Panc1 (cell line): ENCODE measurements at regions not wholly inside any gene's neighbourhood (a gene's known extent, or its start where the extent isn't known, plus 50 kb on each side); places are given as distances from the start of the nearest gene placed in this dataset.

ENCODE experiments used
- SIN3A ChIP-seq: IDR thresholded peaks from 2 replicates; pipeline ENCODE4 v1.6.1; 2012; ENCODE audit warnings: low read depth, mild to moderate bottlenecking, low read length, moderate library complexity, borderline replicate concordance; ENCODE audit not compliant: insufficient read depth
- TF ChIP-seq, protein P1 (sequence below): fragments of 450-650 bp; IDR thresholded peaks from 2 replicates; pipeline ENCODE4 v1.5.1; 2017; ENCODE audit warnings: mild to moderate bottlenecking
- TF ChIP-seq, protein P2 (sequence below), 2 experiments: IDR thresholded peaks; 2 replicates each; pipeline ENCODE4 v1.6.1; 2011 to 2012; ENCODE audit warnings: low read depth in 2 of 2, control low read depth in 1 of 2, low read length in 1 of 2, mild to moderate bottlenecking in 1 of 2, moderate library complexity in 1 of 2; ENCODE audit not compliant: insufficient read depth in 1 of 2

DNA sequence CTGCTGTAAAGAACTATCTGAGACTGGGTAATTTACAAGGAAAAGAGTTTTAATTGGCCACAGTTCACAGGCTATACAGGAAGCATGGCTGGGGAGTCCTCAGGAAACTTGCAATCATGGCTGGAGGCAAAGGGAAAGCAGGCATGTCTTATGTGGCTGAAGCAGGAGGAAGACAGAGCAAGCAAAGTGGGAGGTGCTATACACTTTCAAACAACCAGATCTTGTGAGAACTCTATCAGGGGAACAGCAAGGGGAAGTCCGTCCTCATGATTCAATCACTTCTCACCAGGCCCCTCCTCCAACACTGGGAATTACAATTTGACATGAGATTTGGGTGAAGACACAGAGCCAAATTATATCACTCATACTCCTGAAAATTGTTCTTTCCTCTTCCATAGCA lies 109.5 kb upstream of the PKP2 start:
- TF ChIP-seq, protein P1, sequence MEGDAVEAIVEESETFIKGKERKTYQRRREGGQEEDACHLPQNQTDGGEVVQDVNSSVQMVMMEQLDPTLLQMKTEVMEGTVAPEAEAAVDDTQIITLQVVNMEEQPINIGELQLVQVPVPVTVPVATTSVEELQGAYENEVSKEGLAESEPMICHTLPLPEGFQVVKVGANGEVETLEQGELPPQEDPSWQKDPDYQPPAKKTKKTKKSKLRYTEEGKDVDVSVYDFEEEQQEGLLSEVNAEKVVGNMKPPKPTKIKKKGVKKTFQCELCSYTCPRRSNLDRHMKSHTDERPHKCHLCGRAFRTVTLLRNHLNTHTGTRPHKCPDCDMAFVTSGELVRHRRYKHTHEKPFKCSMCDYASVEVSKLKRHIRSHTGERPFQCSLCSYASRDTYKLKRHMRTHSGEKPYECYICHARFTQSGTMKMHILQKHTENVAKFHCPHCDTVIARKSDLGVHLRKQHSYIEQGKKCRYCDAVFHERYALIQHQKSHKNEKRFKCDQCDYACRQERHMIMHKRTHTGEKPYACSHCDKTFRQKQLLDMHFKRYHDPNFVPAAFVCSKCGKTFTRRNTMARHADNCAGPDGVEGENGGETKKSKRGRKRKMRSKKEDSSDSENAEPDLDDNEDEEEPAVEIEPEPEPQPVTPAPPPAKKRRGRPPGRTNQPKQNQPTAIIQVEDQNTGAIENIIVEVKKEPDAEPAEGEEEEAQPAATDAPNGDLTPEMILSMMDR: no peak
- TF ChIP-seq, protein P2, sequence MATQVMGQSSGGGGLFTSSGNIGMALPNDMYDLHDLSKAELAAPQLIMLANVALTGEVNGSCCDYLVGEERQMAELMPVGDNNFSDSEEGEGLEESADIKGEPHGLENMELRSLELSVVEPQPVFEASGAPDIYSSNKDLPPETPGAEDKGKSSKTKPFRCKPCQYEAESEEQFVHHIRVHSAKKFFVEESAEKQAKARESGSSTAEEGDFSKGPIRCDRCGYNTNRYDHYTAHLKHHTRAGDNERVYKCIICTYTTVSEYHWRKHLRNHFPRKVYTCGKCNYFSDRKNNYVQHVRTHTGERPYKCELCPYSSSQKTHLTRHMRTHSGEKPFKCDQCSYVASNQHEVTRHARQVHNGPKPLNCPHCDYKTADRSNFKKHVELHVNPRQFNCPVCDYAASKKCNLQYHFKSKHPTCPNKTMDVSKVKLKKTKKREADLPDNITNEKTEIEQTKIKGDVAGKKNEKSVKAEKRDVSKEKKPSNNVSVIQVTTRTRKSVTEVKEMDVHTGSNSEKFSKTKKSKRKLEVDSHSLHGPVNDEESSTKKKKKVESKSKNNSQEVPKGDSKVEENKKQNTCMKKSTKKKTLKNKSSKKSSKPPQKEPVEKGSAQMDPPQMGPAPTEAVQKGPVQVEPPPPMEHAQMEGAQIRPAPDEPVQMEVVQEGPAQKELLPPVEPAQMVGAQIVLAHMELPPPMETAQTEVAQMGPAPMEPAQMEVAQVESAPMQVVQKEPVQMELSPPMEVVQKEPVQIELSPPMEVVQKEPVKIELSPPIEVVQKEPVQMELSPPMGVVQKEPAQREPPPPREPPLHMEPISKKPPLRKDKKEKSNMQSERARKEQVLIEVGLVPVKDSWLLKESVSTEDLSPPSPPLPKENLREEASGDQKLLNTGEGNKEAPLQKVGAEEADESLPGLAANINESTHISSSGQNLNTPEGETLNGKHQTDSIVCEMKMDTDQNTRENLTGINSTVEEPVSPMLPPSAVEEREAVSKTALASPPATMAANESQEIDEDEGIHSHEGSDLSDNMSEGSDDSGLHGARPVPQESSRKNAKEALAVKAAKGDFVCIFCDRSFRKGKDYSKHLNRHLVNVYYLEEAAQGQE (IDR thresholded peaks at IDR 0.05; ENCODE audit: insufficient read depth in 1 of 2, low read depth in 2 of 2, low read length in 1 of 2): no peak
- TF ChIP-seq SIN3A: no peak
